HUES48 (cell line): ENCODE measurements at regions not wholly inside any gene's neighbourhood (a gene's known extent, or its start where the extent isn't known, plus 50 kb on each side); places are given as distances from the start of the nearest gene placed in this dataset.
"Not testable (repeated sequence)": the region's sequence is repeated elsewhere in the genome, so short reads cannot be mapped to it uniquely, and the experiment has no call there.

Experiments
- H3K27ac ChIP-seq: one replicate; pipeline ENCODE4 v1.7.0; 2013; ENCODE audit warnings: low read depth, low read length, inconsistent platforms
- H3K27me3 ChIP-seq: 2 replicates; pipeline ENCODE4 v1.6.1; 2013; ENCODE audit warnings: mild to moderate bottlenecking, low read length; ENCODE audit not compliant: control insufficient read depth, insufficient read depth
- H3K36me3 ChIP-seq: 2 replicates; pipeline ENCODE4 v1.6.1; 2013; ENCODE audit warnings: low read length; ENCODE audit not compliant: control insufficient read depth, insufficient read depth
- H3K4me1 ChIP-seq: 2 replicates; pipeline ENCODE4 v1.6.1; 2013; ENCODE audit warnings: mild to moderate bottlenecking, low read length; ENCODE audit not compliant: control insufficient read depth, insufficient read depth
- H3K4me3 ChIP-seq: 2 replicates; pipeline ENCODE4 v1.5.1; 2013; ENCODE audit warnings: mild to moderate bottlenecking, low read depth, low read length
- H3K9ac ChIP-seq: 2 replicates; pipeline ENCODE4 v1.6.1; 2013; ENCODE audit warnings: mild to moderate bottlenecking, low read depth, low read length, moderate library complexity
- H3K9me3 ChIP-seq: 2 replicates; pipeline ENCODE4 v1.6.1; 2013; ENCODE audit warnings: low read length; ENCODE audit not compliant: control insufficient read depth, insufficient read depth

DNA sequence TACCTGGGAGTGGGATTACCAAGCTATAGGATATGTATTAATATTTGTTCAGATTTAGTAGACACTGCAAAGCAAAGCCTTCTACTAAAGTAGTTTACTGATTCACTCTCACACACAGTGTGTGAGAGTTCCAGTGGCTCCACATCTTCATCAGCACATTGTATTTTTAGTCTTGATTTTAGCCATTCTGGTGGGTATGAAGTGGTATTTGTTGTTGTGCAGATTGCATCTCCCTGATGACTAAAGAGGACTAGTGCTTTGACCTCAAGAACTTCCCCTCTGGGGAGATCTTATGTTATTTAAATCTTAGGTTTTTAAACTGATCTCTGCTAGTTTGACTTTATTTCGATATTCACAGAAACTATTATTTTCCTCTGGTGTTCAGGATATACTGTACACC is 479.7 kb upstream of the RGS6 start:
- peaks cover 3% of the 10 kb centered on the region; the same call in 1 of the 2 replicates for H3K4me1 ChIP-seq
- no peaks in the 10 kb centered on the region for H3K36me3 ChIP-seq
- H3K9me3 ChIP-seq: no peaks in the 10 kb centered on the region
- H3K27me3 ChIP-seq: no peaks in the 10 kb centered on the region
- H3K27ac ChIP-seq: no peak overlapping the region
- H3K4me3 ChIP-seq: no peak overlapping the region
- no peak overlapping the region for H3K9ac ChIP-seq

DNA sequence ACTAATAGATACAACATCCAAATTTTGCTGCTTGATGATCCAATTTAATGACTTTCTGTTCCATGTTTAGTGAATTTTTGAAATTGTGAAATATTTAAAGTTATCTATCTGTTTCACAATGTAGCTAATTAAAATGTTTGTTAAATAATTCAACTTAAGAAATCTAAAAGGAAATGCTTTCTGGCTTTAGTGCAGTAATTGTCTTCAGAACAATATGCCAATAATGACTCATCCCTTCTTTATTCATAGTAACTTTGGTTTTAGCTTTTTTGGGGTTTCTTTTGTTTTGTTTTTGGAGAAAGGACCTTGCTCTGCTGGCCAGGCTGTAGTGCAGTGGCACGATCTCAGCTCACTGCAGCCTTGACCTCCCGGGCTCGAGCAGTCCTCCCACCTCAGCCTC is 479.2 kb upstream of the RGS6 start:
- Histone ChIP-seq H3K4me1 (peaks cover 3% of the 10 kb centered on the region; the same call in 1 of the 2 replicates), H3K4me3 (no peak overlapping the region), H3K36me3 (no peaks in the 10 kb centered on the region), H3K9me3 (no peaks in the 10 kb centered on the region), H3K27me3 (no peaks in the 10 kb centered on the region), H3K27ac (no peak overlapping the region), H3K9ac (no peak overlapping the region)

DNA sequence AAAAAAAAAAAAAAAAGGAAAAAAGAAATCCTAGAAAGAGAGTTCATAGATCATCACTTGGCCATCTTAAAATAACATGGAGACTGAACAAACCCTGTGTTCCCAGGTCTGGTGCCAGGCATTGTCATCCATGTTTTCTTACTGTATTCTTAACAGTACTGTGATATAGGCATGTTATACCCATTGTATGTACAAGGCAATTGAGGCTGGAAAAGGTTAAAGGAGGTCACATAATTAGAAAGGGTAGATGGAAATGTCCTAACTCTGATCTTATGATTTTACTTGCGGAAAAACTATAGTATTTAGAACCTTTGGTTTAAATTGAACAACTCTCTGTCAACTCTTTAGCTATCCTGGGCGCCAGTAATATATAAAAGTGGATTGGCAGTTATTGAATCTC is 478.2 kb upstream of the RGS6 start:
- H3K9ac ChIP-seq: no peak overlapping the region
- no peaks in the 10 kb centered on the region for H3K36me3 ChIP-seq
- no peaks in the 10 kb centered on the region for H3K9me3 ChIP-seq

DNA sequence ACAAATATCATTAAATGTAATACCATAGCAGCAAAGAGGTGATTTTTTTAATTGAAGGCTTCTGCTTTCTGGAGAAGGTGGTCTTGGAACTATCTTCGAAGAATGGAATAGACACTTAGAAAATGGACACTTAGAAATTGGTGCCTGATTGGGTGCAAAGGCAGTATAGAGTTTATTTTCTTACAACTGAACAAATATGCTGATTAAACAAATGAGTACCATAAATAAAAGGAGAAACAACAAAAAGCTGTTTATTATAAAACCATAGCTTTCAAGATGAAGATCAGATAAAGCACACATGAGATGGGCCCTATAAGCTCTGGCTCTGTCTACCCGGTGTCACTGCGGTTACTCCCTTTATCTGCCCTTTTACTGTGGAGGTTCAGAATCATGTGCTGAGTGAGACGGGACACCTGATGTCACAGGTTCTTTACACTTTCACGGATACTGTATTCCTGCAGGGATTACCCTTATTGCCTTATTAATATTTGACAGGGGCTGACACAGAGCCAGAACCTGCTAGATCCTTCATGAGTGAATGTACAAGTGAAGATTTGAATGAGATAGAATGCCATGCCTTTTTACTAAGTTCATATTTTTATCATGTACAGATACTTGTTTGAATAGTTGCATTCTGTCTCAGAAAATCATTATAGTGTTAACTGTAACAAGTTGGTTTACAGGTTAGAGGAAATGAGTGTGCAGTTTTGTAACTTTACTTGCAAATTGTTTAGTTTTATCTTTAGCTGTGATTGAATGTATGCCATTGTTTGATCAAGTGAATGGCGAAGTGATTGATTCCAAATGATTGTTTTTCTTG is 477.5 kb upstream of the RGS6 start:
- H3K36me3 ChIP-seq: no peaks in the 10 kb centered on the region
- no peaks in the 10 kb centered on the region for H3K9me3 ChIP-seq
- no peak overlapping the region for H3K27ac ChIP-seq
- H3K4me1 ChIP-seq: no peaks in the 10 kb centered on the region
- H3K4me3 ChIP-seq: no peak overlapping the region
- H3K9ac ChIP-seq: no peak overlapping the region
- H3K27me3 ChIP-seq: no peaks in the 10 kb centered on the region

More for the DNA sequence above, 478.2 kb upstream of the RGS6 start:
- Histone ChIP-seq H3K27ac (no peak overlapping the region), H3K4me1 (peaks cover 3% of the 10 kb centered on the region; the same call in 1 of the 2 replicates), H3K4me3 (no peak overlapping the region), H3K27me3 (no peaks in the 10 kb centered on the region)

DNA sequence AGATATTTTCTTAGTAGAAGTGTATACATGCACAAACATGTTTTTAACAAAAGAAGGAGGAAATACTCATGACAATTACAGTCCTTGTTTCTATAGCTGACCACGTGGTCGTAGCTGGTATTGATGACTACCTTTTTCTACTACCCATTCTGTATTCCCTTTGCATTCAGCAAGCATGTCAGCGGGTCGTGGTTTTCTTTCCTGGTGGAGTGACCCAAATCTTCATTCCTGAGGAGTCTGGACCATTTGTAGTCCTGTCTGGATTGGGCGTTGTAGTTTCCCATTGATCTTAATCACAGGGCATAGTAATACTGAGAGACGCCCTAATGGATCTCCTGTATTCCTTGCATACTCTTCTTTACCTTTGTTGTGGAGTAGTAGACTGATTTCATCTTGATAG is 472.1 kb upstream of the RGS6 start:
- Histone ChIP-seq H3K27me3 (no peaks in the 10 kb centered on the region), H3K4me1 (no peaks in the 10 kb centered on the region), H3K9me3 (no peaks in the 10 kb centered on the region; the same call in 1 of the 2 replicates), H3K4me3 (no peak overlapping the region), H3K27ac (no peak overlapping the region), H3K36me3 (no peaks in the 10 kb centered on the region), H3K9ac (no peak overlapping the region)

DNA sequence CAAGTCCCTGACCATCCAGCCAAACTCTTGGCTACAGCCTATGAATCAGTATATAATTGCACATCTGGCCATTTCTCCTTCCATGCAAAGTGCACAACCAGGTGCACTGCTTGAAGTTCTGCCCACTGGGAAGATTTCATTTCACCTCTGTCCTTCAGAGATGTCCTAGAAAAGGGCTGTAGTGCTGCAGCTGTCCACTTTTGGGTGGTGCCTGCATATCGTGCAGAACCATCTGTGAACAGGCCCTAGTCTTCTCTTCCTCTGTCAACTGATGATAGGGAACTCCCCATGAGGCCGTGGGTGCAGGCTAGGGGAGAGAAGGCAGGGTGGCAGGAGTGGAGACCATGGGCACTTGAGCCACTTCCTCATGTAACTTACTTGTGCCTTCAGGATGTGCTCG is 470.6 kb upstream of the RGS6 start:
- H3K27me3 ChIP-seq, H3K36me3 ChIP-seq, H3K4me3 ChIP-seq, H3K4me1 ChIP-seq, H3K9me3 ChIP-seq, H3K27ac ChIP-seq, H3K9ac ChIP-seq: not testable (repeated sequence)

DNA sequence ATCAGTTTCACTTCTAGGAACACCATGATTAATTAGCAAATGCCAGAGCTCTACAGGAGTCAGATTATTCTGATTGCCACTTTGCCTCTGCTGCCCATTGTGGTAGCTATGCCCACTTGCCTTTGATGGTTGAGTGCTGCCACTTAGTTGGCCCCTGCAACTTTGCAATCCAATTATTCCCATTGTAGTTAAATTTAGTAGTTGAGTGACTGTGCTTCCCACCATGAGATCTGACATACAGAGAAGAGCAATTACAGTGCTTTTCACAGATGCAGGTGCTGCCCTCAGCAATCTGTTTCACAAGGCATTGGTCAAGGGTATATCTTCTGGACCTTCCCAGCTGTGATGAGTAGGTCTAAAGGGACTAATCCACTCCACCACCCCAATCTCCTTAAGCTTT is 468.4 kb upstream of the RGS6 start:
- Histone ChIP-seq H3K36me3 (no peaks in the 10 kb centered on the region), H3K9me3 (no peaks in the 10 kb centered on the region; the same call in 1 of the 2 replicates), H3K9ac (no peak overlapping the region), H3K4me3 (no peak overlapping the region), H3K27me3 (no peaks in the 10 kb centered on the region), H3K4me1 (no peaks in the 10 kb centered on the region), H3K27ac (no peak overlapping the region)

DNA sequence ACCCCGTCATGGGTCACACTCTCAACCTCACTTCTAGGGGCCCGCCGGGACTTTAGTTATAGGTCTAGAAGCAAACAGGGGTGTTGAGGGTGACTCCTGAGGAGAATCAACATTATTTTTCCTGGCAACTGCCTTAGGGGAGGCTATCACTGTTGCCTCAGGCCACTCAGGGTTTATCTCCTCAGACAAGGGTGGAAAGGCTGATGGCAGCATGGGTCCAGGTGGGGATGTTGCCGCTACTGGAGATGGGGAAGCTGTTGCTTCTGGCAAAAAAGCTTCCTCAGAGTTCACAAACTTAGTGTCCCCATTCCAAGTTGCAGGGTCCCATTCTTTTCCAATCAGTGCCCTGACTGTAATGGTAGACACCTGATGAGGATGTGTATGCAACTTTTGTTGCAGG is 467.4 kb upstream of the RGS6 start:
- Histone ChIP-seq H3K9me3 (no peaks in the 10 kb centered on the region; the same call in 1 of the 2 replicates), H3K36me3 (no peaks in the 10 kb centered on the region), H3K4me3 (no peak overlapping the region), H3K4me1 (no peaks in the 10 kb centered on the region), H3K9ac (no peak overlapping the region), H3K27me3 (no peaks in the 10 kb centered on the region), H3K27ac (no peak overlapping the region)

DNA sequence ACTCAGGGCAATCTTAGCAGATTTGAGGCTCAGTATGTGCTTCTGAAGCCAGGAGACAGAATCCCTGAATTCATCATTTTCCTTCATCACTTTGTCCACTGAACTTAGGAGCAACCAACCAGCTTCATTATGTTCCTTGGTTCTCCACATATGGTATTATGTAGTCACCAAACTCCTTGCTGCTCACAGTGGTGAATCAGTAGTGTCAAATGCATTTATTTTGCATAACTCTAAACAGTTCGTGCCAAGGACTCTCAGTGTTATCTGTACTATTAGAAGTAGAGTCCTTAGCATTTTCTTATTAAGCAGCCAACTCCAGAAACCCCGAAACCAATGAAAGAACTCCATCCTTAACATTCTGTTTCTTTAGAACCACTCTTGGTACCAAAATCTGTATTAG is 466.9 kb upstream of the RGS6 start:
- no peak overlapping the region for H3K27ac ChIP-seq

DNA sequence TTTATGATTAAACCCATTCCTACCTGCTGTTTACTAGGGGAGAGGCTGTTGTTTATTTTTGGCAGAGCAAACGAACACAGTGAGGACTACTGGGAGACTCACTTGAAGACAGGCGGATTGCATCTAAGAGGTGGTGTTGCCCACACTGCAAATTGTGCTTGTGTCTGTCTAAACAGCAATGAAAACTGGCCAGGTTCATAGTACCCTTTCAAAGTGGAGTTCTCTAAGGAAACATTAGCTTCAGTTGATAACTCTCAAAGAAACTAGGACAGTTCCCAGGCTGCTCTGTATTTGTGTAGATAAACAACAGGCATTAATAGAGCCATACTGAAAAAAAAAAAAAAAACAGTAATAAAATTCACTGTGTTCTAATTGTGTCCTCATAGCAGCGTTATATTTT is 466.0 kb upstream of the RGS6 start:
- Histone ChIP-seq H3K9ac (no peak overlapping the region), H3K27me3 (no peaks in the 10 kb centered on the region), H3K4me3 (no peak overlapping the region), H3K36me3 (no peaks in the 10 kb centered on the region), H3K4me1 (no peaks in the 10 kb centered on the region), H3K27ac (no peak overlapping the region), H3K9me3 (no peaks in the 10 kb centered on the region; the same call in 1 of the 2 replicates)

More for the DNA sequence above, 466.9 kb upstream of the RGS6 start:
- Histone ChIP-seq H3K9ac (no peak overlapping the region), H3K36me3 (no peaks in the 10 kb centered on the region), H3K4me3 (no peak overlapping the region), H3K27me3 (no peaks in the 10 kb centered on the region), H3K9me3 (no peaks in the 10 kb centered on the region; the same call in 1 of the 2 replicates), H3K4me1 (no peaks in the 10 kb centered on the region)

DNA sequence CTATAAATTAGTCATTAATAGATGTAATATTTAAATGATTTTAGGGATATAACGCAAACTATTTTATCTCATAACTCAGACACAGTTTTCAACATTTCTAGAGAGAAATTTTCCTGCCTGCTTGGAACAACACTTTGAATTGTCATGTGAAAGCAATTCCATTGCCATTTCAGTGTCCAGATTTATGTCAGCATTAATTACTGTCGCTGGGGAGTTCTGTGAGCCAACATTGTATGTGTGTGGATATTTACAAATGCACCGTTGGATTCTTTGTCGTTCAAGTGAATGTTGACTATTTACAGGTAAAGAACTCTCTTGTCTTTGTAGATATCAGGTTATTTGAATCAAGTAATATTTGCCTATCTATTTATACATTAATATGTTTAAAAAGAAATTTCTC is 465.3 kb upstream of the RGS6 start:
- Histone ChIP-seq H3K4me3 (no peak overlapping the region), H3K9me3 (no peaks in the 10 kb centered on the region; the same call in 1 of the 2 replicates), H3K36me3 (no peaks in the 10 kb centered on the region), H3K4me1 (0 out of 2 replicates have a peak, but pooled peaks cover 1% of the 10 kb centered on the region), H3K27me3 (no peaks in the 10 kb centered on the region), H3K27ac (no peak overlapping the region), H3K9ac (no peak overlapping the region)
